ENCODE measurements at regions not wholly inside any gene's neighbourhood (a gene's known extent, or its start where the extent isn't known, plus 50 kb on each side); places are given as distances from the start of the nearest gene placed in this dataset.

GRCh38 chr9:126052791-126053190 lies 273.8 kb upstream of the MVB12B start:
- H3K4me1 ChIP-seq (ENCODE audit: control insufficient read depth in 1 of 2, insufficient read depth in 2 of 2, low read length in 2 of 2): peaks cover 0 to 13% of the 10 kb centered on the region in 2 experiments; a peak in 2 of 4 replicates
- H4K20me1 ChIP-seq (ENCODE audit: insufficient read depth): no peaks in the 10 kb centered on the region
- ChIA-PET CTCF (no interaction called here), RAD21 (ENCODE audit: low non-redundant PET in 1 of 2, low total read pairs in 2 of 2, uncharacterized antibody in 2 of 2, unreplicated experiment in 2 of 2) (no interaction called here), POLR2A (no interaction called here)
- BruUV-seq (replicated peaks): no TSS peak
- no peak overlapping the region for H3K27ac ChIP-seq (ENCODE audit: low read depth, low read length)
- TF ChIP-seq REST (IDR thresholded peaks at IDR 0.05; ENCODE audit: low read depth): no peak
- TF ChIP-seq EZH2 (IDR thresholded peaks at IDR 0.05): no peak
- TF ChIP-seq JUND (IDR thresholded peaks at IDR 0.05): no peak
- TF ChIP-seq POLR2AphosphoS5 (IDR thresholded peaks at IDR 0.05; ENCODE audit: low read depth, low read length): no peak
- TF ChIP-seq YY1 (IDR thresholded peaks at IDR 0.05; ENCODE audit: extremely low read depth, insufficient replicate concordance, low read depth, low read length): no peak
- no peak for TF ChIP-seq ATF3 (IDR thresholded peaks at IDR 0.05)
- no peak for TF ChIP-seq POLR2A (IDR thresholded peaks at IDR 0.05; ENCODE audit: borderline replicate concordance, extremely low read depth, insufficient read depth, insufficient read length)
- TF ChIP-seq MAX (IDR thresholded peaks at IDR 0.05): no peak
- no peak for TF ChIP-seq CEBPB (IDR thresholded peaks at IDR 0.05; ENCODE audit: low read depth)
- TF ChIP-seq FOSL1 (IDR thresholded peaks at IDR 0.05; ENCODE audit: low read depth): no peak
- TF ChIP-seq SIN3A (IDR thresholded peaks at IDR 0.05; ENCODE audit: low read depth): no peak
- no peak for TF ChIP-seq EZH2phosphoT487 (IDR thresholded peaks at IDR 0.05; ENCODE audit: borderline replicate concordance)
- TF ChIP-seq EGR1 (IDR thresholded peaks at IDR 0.05; ENCODE audit: low read depth): no peak
- TF ChIP-seq SP1 (IDR thresholded peaks at IDR 0.05; ENCODE audit: low read depth): no peak
- no peak for TF ChIP-seq CTCF (IDR thresholded peaks at IDR 0.05 in 2 of 3, conservative IDR thresholded peaks at IDR 0.05 in 1 of 3; ENCODE audit: borderline replicate concordance in 1 of 3, insufficient read depth in 1 of 3, low read depth in 2 of 3, low read length in 2 of 3)
- DNase-seq (ENCODE audit: low read depth, low spot score) (no peak), ATAC-seq (no peak)
- no peak overlapping the region for H3K9ac ChIP-seq (ENCODE audit: low read length)
- H3K9me3 ChIP-seq (ENCODE audit: control insufficient read depth in 1 of 2, insufficient read depth in 1 of 2, low read depth in 1 of 2, low read length in 2 of 2): no peaks in the 10 kb centered on the region
- no peak overlapping the region for H3K4me2 ChIP-seq (ENCODE audit: low read length)
- no peaks in the 10 kb centered on the region; the same call in 1 of the 2 replicates for H3K27me3 ChIP-seq (ENCODE audit: insufficient read depth, low read length)
- no peak overlapping the region for H3K4me3 ChIP-seq (replicated peaks in 1 of 2; ENCODE audit: low read depth in 1 of 2, low read length in 2 of 2)
- intact Hi-C loops (cut with micrococcal nuclease): no loop called here
- no peaks in the 10 kb centered on the region for H3K9me2 ChIP-seq (ENCODE audit: insufficient read depth)
- no peak overlapping the region for H2AFZ ChIP-seq (ENCODE audit: low read depth, low read length, poor library complexity, severe bottlenecking)
- H3K79me2 ChIP-seq (ENCODE audit: insufficient read depth, low read length): no peaks in the 10 kb centered on the region
- no peaks in the 10 kb centered on the region for H3K36me3 ChIP-seq (ENCODE audit: control insufficient read depth in 1 of 2, insufficient read depth in 2 of 2, low read length in 2 of 2)

Measured in HCT116 (cell line).